ENCODE measurements at regions not wholly inside any gene's neighbourhood (a gene's known extent, or its start where the extent isn't known, plus 50 kb on each side); places are given as distances from the start of the nearest gene placed in this dataset.

DNA sequence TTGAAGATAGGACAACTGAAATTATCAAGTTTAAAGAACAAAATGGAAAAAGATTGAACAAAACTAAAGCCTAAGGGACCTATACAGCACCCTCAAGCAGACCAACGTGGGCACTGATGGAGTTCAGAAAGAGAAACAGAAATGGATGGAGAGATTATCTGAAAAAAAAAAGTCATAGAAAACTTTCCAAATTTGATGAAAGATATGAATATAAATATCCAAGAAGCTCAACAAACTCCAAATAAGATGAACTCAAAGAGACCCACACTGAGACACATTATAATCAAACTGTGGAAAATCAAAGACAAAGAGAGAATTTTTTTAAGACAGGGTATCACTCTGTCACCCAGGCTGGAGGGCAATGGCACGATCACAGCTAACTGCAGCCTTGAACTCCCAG, 128.6 kb upstream of the PUM3 start:
- no peak for DNase-seq (ENCODE audit: low spot score)
- no peak for ATAC-seq (ENCODE audit: low FRiP score)
- TF ChIP-seq, protein P1, sequence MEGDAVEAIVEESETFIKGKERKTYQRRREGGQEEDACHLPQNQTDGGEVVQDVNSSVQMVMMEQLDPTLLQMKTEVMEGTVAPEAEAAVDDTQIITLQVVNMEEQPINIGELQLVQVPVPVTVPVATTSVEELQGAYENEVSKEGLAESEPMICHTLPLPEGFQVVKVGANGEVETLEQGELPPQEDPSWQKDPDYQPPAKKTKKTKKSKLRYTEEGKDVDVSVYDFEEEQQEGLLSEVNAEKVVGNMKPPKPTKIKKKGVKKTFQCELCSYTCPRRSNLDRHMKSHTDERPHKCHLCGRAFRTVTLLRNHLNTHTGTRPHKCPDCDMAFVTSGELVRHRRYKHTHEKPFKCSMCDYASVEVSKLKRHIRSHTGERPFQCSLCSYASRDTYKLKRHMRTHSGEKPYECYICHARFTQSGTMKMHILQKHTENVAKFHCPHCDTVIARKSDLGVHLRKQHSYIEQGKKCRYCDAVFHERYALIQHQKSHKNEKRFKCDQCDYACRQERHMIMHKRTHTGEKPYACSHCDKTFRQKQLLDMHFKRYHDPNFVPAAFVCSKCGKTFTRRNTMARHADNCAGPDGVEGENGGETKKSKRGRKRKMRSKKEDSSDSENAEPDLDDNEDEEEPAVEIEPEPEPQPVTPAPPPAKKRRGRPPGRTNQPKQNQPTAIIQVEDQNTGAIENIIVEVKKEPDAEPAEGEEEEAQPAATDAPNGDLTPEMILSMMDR (IDR thresholded peaks at IDR 0.05): no peak

DNA sequence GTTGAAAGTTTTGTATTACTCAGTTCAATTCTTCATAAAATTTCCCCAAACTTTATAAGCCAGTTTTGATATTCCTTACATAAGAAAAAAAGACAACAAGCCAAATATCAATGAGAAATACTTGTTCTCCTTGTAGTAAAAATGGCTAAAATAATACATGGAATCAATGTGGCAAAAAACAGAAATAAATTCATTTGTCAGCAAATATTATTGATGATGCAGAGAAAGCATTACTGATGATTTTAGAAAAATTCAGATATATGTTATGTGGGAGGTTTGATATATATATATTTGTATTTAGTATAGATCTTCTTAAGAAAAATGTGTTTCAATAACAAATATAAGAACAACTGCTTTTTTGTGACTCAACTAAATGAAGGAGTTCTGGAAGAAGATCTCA, 127.0 kb upstream of the PUM3 start:
- DNase-seq (ENCODE audit: low spot score): no peak
- TF ChIP-seq, protein P1 (IDR thresholded peaks at IDR 0.05): no peak
- ATAC-seq (ENCODE audit: low FRiP score): no peak

DNA sequence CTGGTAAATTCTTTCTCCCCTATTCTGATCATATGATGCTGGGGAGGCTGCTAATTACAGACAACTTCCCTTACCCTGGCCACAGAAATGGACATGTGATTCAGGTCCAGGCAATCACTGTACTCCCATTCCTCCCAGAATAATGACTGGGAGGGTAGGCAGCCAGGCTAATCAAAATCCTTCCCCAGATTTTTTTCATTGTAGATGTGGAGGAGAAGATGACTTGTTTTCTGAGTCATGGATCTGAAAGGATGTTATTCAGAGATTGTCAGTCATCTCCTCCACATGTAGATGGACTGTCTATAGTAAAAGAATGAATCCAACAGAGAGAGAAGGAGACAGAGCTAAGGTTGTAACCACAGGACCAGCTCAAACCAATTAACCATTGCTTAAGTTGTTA, 123.9 kb upstream of the PUM3 start:
- no peak for ATAC-seq (ENCODE audit: low FRiP score)
- no peak for DNase-seq (ENCODE audit: low spot score)
- TF ChIP-seq, protein P1 (IDR thresholded peaks at IDR 0.05): no peak

DNA sequence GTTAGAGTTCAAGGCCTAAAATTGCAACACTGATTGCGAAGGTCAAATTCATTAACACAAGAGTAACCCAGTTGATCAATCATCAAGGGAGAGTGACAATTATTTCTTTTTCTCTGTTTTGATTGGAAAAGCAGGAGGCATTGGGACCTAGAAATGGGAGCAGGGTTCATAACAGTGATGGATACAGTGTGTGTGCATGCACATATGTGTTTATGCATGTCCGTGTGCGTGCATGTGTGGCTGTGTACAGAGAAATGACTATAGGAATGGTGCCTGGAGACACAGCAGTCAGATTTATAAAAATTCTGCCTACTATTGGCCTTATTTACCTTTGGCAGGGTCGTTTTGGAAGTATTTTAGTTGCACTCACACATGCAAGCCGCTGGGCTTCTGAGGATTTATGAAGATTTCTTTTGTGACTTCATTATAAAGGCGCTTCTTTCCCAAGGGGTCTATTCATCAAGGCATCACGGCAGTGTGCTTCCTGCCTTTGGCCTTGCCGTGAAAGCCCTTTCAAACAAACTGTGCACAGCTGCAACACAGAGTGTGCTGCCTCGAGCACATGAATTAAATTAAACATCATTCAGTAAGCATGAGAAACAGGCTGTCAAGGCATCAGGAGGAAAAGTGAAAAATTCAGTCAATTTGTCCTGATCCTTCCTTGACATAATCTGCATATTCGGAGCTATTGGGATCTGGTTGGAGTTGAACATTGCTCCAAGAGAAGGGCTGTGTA, 122.8 kb upstream of the PUM3 start:
- no peak for DNase-seq (ENCODE audit: low spot score)
- TF ChIP-seq, protein P1 (IDR thresholded peaks at IDR 0.05): no peak
- ATAC-seq (ENCODE audit: low FRiP score): no peak

DNA sequence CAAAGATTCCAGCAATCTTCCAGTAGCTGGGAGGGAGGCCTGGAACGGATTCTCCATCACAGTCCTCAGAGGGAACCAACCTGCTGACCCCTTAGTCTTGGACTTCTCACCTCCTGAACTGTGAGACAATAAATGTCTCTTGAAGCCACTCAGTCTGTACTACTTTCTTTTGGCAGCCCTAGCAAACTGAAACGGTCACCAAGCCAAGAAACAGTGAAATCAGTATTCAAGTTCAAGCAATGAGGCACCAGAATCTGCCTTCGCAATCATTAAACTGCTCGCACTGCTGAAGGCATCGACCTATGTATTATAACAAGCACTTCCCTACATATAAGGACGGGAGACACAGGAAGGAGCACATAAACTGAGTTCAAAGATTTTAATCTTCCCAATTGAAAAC, 120.6 kb upstream of the PUM3 start:
- DNase-seq (ENCODE audit: low spot score): no peak
- TF ChIP-seq, protein P1 (IDR thresholded peaks at IDR 0.05): no peak
- no peak for ATAC-seq (ENCODE audit: low FRiP score)

DNA sequence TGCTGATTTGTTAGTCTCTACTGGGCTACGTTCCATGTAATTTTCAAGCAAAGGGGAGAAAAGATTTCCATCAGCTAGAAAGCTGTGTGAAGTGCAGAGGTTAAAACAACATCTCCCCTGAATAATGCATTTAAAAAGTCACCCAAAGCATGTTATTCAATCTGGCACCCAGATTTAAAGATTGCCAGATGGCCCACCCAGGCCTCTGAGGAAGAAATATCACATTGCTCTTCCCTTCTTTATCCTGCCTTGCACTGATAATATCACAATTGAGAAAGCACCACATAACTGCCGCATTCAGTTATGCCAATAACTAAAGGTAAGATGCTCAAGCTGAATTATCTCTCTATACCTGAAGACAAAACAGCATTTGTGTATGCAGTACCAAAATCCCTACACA, 119.4 kb upstream of the PUM3 start:
- no peak for ATAC-seq (ENCODE audit: low FRiP score)
- TF ChIP-seq, protein P1 (IDR thresholded peaks at IDR 0.05): no peak
- DNase-seq (ENCODE audit: low spot score): no peak

DNA sequence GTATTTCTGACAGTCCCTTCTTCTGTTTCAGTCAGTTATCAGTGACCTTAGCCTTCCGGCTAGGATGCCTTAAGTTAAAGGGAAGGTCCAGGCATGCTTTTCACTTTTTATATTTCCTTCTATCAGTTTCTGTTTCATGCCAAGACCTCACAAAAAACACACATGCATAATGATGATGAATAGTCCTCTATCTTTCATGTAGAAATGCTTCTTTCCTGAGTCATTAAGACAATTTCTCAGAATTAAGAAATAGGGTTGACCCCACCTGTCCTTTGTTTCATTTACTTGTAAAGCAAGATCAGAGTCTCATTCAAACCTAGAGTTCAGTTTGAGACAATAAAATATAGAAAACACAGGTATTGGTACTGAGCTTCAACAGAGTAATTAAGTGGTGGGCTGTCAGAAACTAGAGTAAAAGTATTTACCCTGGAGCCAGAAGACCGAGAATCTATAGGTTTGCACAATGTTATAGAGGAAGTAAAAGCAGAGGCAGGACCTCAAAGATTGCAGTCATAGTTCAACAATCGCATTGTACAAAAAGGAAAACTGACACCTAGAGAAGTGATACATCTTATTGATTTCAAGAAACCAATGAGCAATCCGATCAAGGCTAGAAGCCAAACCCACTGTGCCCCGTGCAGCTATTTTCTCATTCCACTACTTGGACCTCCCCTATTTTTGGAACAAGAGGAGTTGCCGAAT, 118.7 kb upstream of the PUM3 start:
- TF ChIP-seq, protein P1 (IDR thresholded peaks at IDR 0.05): no peak
- no peak for DNase-seq (ENCODE audit: low spot score)
- ATAC-seq (ENCODE audit: low FRiP score): peak; percentile 37
